ENCODE measurements at regions not wholly inside any gene's neighbourhood (a gene's known extent, or its start where the extent isn't known, plus 50 kb on each side); places are given as distances from the start of the nearest gene placed in this dataset.

GRCh38 chr3:82217571-82217970 lies 456.1 kb upstream of the GBE1 start:
- TF ChIP-seq EZH2 (IDR thresholded peaks at IDR 0.05; ENCODE audit: insufficient read depth, poor library complexity, severe bottlenecking) (no peak), EZH2phosphoT487 (IDR thresholded peaks at IDR 0.05; ENCODE audit: insufficient read depth, low read depth) (no peak)
